Liver (tissue), 7 donors: ENCODE measurements at regions not wholly inside any gene's neighbourhood (a gene's known extent, or its start where the extent isn't known, plus 50 kb on each side); places are given as distances from the start of the nearest gene placed in this dataset.
A peak's percentile ranks its signal among the peaks of the same experiment; 100 is the strongest.
"Not testable (repeated sequence)": the region's sequence is repeated elsewhere in the genome, so short reads cannot be mapped to it uniquely, and the experiment has no call there.

Source experiments
- DNase-seq: peaks from one replicate; pipeline ENCODE4 v3.0.0-alpha.2; 2017; ENCODE audit warnings: low spot score
- H3K27ac ChIP-seq, 2 donors: one replicate each; pipeline ENCODE4 v1.7.0; 2013; ENCODE audit warnings: inconsistent platforms in 2 of 2, low read length in 2 of 2, control low read depth in 1 of 2, low read depth in 1 of 2, mild to moderate bottlenecking in 1 of 2
- H3K27me3 ChIP-seq, 4 donors: one replicate each; pipeline versions ENCODE4 v1.6.1 to v1.7.0; 2013; ENCODE audit warnings: low read length in 3 of 4, inconsistent platforms in 1 of 4, mild to moderate bottlenecking in 1 of 4, moderate library complexity in 1 of 4; ENCODE audit not compliant: control insufficient read depth in 4 of 4, insufficient read depth in 4 of 4
- H3K36me3 ChIP-seq, 4 donors: one replicate each; pipeline versions ENCODE4 v1.6.1 to v1.7.0; 2013; ENCODE audit warnings: low read length in 3 of 4, mild to moderate bottlenecking in 3 of 4, low read depth in 1 of 4, moderate library complexity in 1 of 4; ENCODE audit not compliant: control insufficient read depth in 4 of 4, insufficient read depth in 3 of 4
- H3K4me1 ChIP-seq, 4 donors: one replicate each; pipeline versions ENCODE4 v1.6.1 to v1.7.0; 2013; ENCODE audit warnings: low read length in 3 of 4, mild to moderate bottlenecking in 3 of 4, moderate library complexity in 1 of 4; ENCODE audit not compliant: control insufficient read depth in 4 of 4, insufficient read depth in 4 of 4
- H3K4me3 ChIP-seq, 3 donors: one replicate each; pipeline versions ENCODE4 v1.6.1 to v1.7.0; 2013; ENCODE audit warnings: low read length in 3 of 3, control low read depth in 1 of 3, low read depth in 1 of 3, mild to moderate bottlenecking in 1 of 3
- H3K9ac ChIP-seq, 2 donors: one replicate each; pipeline ENCODE4 v1.7.0; 2013; ENCODE audit warnings: low read length in 2 of 2, mild to moderate bottlenecking in 2 of 2, moderate library complexity in 2 of 2, control low read depth in 1 of 2, low read depth in 1 of 2
- H3K9me3 ChIP-seq, 4 donors: one replicate each; pipeline versions ENCODE4 v1.6.1 to v1.7.0; 2013; ENCODE audit warnings: low read length in 3 of 4; ENCODE audit not compliant: control insufficient read depth in 4 of 4
- EGR1 ChIP-seq, 2 donors: IDR thresholded peaks; 2 replicates each; pipeline ENCODE4 v1.6.1; 2016 to 2018; ENCODE audit warnings: antibody characterized with exemption in 2 of 2, low read depth in 2 of 2
- FOXA1 ChIP-seq: IDR thresholded peaks from 2 replicates; pipeline ENCODE4 v1.6.1; 2016; ENCODE audit warnings: antibody characterized with exemption
- FOXA2 ChIP-seq: IDR thresholded peaks from 2 replicates; pipeline ENCODE4 v1.6.1; 2016; ENCODE audit warnings: antibody characterized with exemption
- GABPA ChIP-seq, 2 donors: IDR thresholded peaks in 1 of 2; conservative IDR thresholded peaks in 1 of 2; 2 replicates each; pipeline ENCODE4 v1.6.1; 2016; ENCODE audit warnings: antibody characterized with exemption in 2 of 2, mild to moderate bottlenecking in 1 of 2, moderate library complexity in 1 of 2
- HNF4A ChIP-seq, 2 donors: conservative IDR thresholded peaks; 2 replicates each; pipeline ENCODE4 v1.6.1; 2016; ENCODE audit warnings: antibody characterized with exemption in 2 of 2, mild to moderate bottlenecking in 2 of 2
- JUND ChIP-seq, 2 donors: IDR thresholded peaks; 2 replicates each; pipeline ENCODE4 v1.6.1; 2016; ENCODE audit warnings: antibody characterized with exemption in 2 of 2
- MAX ChIP-seq: IDR thresholded peaks from 2 replicates; pipeline ENCODE4 v1.6.1; 2016; ENCODE audit warnings: antibody characterized with exemption
- NR2F2 ChIP-seq: IDR thresholded peaks from 2 replicates; pipeline ENCODE4 v1.6.1; 2016; ENCODE audit warnings: antibody characterized with exemption
- RAD21 ChIP-seq, 2 donors: IDR thresholded peaks; 2 replicates each; pipeline ENCODE4 v1.6.1; 2016; ENCODE audit warnings: antibody characterized with exemption in 2 of 2, mild to moderate bottlenecking in 2 of 2
- RXRA ChIP-seq, 2 donors: IDR thresholded peaks; 2 replicates each; pipeline ENCODE4 v1.6.1; 2017 to 2018; ENCODE audit warnings: antibody characterized with exemption in 2 of 2, mild to moderate bottlenecking in 1 of 2
- TAF1 ChIP-seq: conservative IDR thresholded peaks from 2 replicates; pipeline ENCODE4 v1.6.1; 2016; ENCODE audit warnings: antibody characterized with exemption, mild to moderate bottlenecking
- YY1 ChIP-seq: IDR thresholded peaks from 2 replicates; pipeline ENCODE4 v1.6.1; 2016; ENCODE audit warnings: antibody characterized with exemption, mild to moderate bottlenecking
- WGBS: extraction: QIAGEN DNeasy Blood & Tissue Kit; methylation state at CpG from one replicate; pipeline ENCODE4 v1.1.7; 2013; 5-methylcytosine and 5-hydroxymethylcytosine counted together
- TF ChIP-seq, protein P1 (sequence below): IDR thresholded peaks from 2 replicates; pipeline ENCODE4 v1.6.1; 2016; ENCODE audit warnings: antibody characterized with exemption
- TF ChIP-seq, protein P2 (sequence below): IDR thresholded peaks from 2 replicates; pipeline ENCODE4 v1.6.1; 2016; ENCODE audit warnings: antibody characterized with exemption, mild to moderate bottlenecking
- donor health status: healthy.
- donor health status: healthy.
- donor health status: healthy.
- donor health status: healthy.

DNA sequence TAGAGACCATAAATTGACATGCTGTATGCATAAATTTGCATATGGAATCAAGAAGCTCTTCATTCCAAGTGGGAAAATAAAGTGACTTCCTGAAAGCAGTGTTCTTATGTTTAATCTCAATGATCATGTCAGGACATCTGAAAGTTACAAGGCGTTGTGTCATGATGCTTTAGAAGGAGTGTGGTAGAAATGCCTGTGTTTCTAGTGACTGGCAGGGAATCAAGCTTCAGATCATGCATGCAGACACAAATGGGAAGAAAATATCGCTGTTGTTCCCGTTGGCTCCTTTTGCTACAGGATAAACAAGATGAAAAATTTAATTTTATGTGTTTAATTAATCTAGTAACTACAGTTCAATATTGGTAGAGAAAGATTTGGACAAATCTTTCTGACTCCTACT, 298.1 kb upstream of the SYT1 start:
- Histone ChIP-seq H3K4me3 (no peak overlapping the region), H3K9ac (no peak overlapping the region), H3K36me3 (no peaks in the 10 kb centered on the region), H3K27ac (no peak overlapping the region), H3K27me3 (no peaks in the 10 kb centered on the region), H3K9me3 (no peaks in the 10 kb centered on the region), H3K4me1 (no peaks in the 10 kb centered on the region)
- WGBS, result 82% methylated on average over 3 of the region's 3 CpGs
- TF ChIP-seq GABPA (IDR thresholded peaks at IDR 0.05 in 1 of 2, conservative IDR thresholded peaks at IDR 0.05 in 1 of 2) (no peak), JUND (IDR thresholded peaks at IDR 0.05) (no peak), MAX (no peak), RXRA (IDR thresholded peaks at IDR 0.05) (no peak)
- TF ChIP-seq, protein P1, sequence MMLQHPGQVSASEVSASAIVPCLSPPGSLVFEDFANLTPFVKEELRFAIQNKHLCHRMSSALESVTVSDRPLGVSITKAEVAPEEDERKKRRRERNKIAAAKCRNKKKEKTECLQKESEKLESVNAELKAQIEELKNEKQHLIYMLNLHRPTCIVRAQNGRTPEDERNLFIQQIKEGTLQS, result no peak
- no peak for DNase-seq

GRCh38 chr12:78568321-78569020, 296.1 kb upstream of the SYT1 start:
- DNase-seq, result no peak

GRCh38 chr12:78571953-78572352, 292.6 kb upstream of the SYT1 start:
- H3K27me3 ChIP-seq, result peaks cover 0 to 4% (median 0%) of the 10 kb centered on the region in 4 donors
- WGBS, result 75% methylated on average over 5 of the region's 5 CpGs
- TF ChIP-seq, protein P2, sequence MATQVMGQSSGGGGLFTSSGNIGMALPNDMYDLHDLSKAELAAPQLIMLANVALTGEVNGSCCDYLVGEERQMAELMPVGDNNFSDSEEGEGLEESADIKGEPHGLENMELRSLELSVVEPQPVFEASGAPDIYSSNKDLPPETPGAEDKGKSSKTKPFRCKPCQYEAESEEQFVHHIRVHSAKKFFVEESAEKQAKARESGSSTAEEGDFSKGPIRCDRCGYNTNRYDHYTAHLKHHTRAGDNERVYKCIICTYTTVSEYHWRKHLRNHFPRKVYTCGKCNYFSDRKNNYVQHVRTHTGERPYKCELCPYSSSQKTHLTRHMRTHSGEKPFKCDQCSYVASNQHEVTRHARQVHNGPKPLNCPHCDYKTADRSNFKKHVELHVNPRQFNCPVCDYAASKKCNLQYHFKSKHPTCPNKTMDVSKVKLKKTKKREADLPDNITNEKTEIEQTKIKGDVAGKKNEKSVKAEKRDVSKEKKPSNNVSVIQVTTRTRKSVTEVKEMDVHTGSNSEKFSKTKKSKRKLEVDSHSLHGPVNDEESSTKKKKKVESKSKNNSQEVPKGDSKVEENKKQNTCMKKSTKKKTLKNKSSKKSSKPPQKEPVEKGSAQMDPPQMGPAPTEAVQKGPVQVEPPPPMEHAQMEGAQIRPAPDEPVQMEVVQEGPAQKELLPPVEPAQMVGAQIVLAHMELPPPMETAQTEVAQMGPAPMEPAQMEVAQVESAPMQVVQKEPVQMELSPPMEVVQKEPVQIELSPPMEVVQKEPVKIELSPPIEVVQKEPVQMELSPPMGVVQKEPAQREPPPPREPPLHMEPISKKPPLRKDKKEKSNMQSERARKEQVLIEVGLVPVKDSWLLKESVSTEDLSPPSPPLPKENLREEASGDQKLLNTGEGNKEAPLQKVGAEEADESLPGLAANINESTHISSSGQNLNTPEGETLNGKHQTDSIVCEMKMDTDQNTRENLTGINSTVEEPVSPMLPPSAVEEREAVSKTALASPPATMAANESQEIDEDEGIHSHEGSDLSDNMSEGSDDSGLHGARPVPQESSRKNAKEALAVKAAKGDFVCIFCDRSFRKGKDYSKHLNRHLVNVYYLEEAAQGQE, result no peak
- no peak for TF ChIP-seq YY1
- TF ChIP-seq RAD21 (IDR thresholded peaks at IDR 0.05), result peak; percentile 10 to 37
- TF ChIP-seq, protein P1, result no peak
- TF ChIP-seq FOXA2, result no peak
- TF ChIP-seq HNF4A (conservative IDR thresholded peaks at IDR 0.05), result no peak
- no peaks in the 10 kb centered on the region for H3K9me3 ChIP-seq
- H3K4me1 ChIP-seq, result no peaks in the 10 kb centered on the region
- no peak for DNase-seq
- no peak overlapping the region for H3K4me3 ChIP-seq
- H3K27ac ChIP-seq, result no peak overlapping the region
- H3K9ac ChIP-seq, result no peak overlapping the region
- no peaks in the 10 kb centered on the region for H3K36me3 ChIP-seq

More at GRCh38 chr12:78568321-78569020, 296.1 kb upstream of the SYT1 start:
- Histone ChIP-seq H3K9ac (no peak overlapping the region), H3K9me3 (no peaks in the 10 kb centered on the region), H3K27me3 (no peaks in the 10 kb centered on the region), H3K4me1 (no peaks in the 10 kb centered on the region), H3K36me3 (no peaks in the 10 kb centered on the region), H3K4me3 (no peak overlapping the region), H3K27ac (no peak overlapping the region)
- WGBS, result 82% methylated on average over 2 of the region's 2 CpGs
- TF ChIP-seq YY1 (no peak), EGR1 (IDR thresholded peaks at IDR 0.05; ENCODE audit: low read depth in 2 of 2) (no peak), HNF4A (conservative IDR thresholded peaks at IDR 0.05) (no peak), MAX (no peak), TAF1 (no peak), FOXA1 (no peak), NR2F2 (no peak), GABPA (IDR thresholded peaks at IDR 0.05 in 1 of 2, conservative IDR thresholded peaks at IDR 0.05 in 1 of 2) (no peak)
- TF ChIP-seq, protein P1, result no peak

GRCh38 chr12:78575208-78575607, 289.4 kb upstream of the SYT1 start:
- whole genome bisulfite sequencing, result 91% methylated on average over 6 of the region's 6 CpGs
- H3K4me3 ChIP-seq, H3K36me3 ChIP-seq, DNase-seq, H3K9ac ChIP-seq, H3K27ac ChIP-seq, H3K9me3 ChIP-seq, H3K27me3 ChIP-seq, H3K4me1 ChIP-seq: not testable (repeated sequence)
